ENCODE measurements at regions not wholly inside any gene's neighbourhood (a gene's known extent, or its start where the extent isn't known, plus 50 kb on each side); places are given as distances from the start of the nearest gene placed in this dataset.

DNA sequence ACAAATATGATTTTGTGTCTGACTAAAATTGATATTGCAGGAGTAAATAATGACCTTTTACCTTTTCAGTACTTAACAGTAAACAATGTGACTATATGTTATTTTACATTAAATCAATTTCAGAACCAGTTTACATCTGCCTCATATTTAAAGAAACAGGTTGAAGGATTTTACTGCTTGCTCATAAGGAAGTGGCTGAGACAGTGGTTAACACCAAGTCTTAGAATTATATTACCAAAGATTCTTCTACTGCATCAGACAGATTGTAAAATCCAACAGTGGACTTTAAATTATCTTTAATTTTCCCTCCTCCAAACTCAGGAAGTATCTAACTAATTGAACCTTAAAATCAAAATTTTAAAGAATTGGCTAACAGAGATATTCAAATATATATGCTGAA, 1929.9 kb downstream of the PCDH9 start:
- no peak overlapping the region for H3K4me3 ChIP-seq
- H3K36me3 ChIP-seq, result no peaks in the 10 kb centered on the region
- H3K9me3 ChIP-seq, result no peaks in the 10 kb centered on the region
- H3K4me1 ChIP-seq, result no peaks in the 10 kb centered on the region
- H3K27me3 ChIP-seq (ENCODE audit: low read depth), result no peaks in the 10 kb centered on the region
- intact Hi-C loops (cut with DNase I), result no loop called here
- TF ChIP-seq, protein P1, sequence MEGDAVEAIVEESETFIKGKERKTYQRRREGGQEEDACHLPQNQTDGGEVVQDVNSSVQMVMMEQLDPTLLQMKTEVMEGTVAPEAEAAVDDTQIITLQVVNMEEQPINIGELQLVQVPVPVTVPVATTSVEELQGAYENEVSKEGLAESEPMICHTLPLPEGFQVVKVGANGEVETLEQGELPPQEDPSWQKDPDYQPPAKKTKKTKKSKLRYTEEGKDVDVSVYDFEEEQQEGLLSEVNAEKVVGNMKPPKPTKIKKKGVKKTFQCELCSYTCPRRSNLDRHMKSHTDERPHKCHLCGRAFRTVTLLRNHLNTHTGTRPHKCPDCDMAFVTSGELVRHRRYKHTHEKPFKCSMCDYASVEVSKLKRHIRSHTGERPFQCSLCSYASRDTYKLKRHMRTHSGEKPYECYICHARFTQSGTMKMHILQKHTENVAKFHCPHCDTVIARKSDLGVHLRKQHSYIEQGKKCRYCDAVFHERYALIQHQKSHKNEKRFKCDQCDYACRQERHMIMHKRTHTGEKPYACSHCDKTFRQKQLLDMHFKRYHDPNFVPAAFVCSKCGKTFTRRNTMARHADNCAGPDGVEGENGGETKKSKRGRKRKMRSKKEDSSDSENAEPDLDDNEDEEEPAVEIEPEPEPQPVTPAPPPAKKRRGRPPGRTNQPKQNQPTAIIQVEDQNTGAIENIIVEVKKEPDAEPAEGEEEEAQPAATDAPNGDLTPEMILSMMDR (IDR thresholded peaks at IDR 0.05), result no peak
- H3K27ac ChIP-seq, result no peak overlapping the region
- DNase-seq (no peak), ATAC-seq (no peak)

DNA sequence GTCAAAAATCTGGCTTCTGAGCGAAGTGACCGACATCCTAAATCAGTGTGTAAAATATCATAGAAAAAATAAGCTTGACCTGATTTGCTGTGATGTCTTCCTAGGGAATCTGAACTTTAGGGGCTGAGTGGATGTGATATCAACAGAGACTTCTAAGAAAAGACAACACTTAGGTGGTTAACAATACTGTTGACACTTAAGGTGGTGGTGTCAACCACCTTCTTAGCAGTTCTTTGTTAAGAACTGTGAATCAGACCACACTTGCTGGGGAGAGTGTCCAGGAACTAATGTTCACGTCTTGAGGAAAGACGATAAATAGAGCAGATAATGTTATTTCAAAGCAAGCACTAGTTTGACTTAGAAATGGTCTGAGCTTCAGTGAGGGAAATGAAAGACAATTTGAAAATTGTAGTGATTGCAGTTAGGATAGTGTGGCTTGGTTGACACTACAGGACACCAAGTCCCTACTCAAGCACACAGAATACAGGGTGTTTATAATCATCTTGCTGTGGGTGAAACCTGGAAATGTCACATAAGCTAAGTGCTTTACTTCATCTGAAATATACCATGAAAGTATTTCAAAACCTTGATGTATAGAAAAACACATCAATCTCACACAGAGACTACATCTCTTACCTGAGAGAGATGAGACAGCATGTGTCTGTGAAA, 1936.5 kb downstream of the PCDH9 start:
- DNase-seq (no peak), ATAC-seq (no peak)
- Histone ChIP-seq H3K27ac (no peak overlapping the region), H3K36me3 (no peaks in the 10 kb centered on the region), H3K9me3 (no peaks in the 10 kb centered on the region), H3K27me3 (ENCODE audit: low read depth) (no peaks in the 10 kb centered on the region), H3K4me3 (no peak overlapping the region), H3K4me1 (no peaks in the 10 kb centered on the region)
- intact Hi-C loops (cut with DNase I), result no loop called here
- TF ChIP-seq, protein P1 (IDR thresholded peaks at IDR 0.05), result no peak

DNA sequence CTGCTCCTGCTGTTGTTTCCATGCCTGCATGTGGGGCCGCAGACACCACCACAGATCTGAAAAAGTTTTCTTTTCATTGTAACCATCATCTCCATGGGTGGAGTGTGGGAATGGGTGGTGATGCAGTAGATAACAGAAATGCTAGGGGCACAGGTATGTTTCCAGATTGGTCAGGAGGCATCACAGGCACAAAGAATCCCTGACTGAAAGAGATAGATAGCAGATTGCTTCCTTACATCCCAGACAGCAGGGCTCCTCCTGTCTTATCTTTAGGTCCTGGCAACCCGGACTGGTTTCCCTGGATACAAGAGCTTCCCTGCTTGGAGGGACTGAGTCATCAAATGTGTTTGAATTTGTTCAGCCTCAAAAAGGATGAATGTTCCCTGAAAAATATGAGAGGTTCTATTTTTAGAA, 1937.6 kb downstream of the PCDH9 start:
- no peak overlapping the region for H3K27ac ChIP-seq
- no peaks in the 10 kb centered on the region for H3K9me3 ChIP-seq
- intact Hi-C loops (cut with DNase I), result no loop called here
- no peaks in the 10 kb centered on the region for H3K4me1 ChIP-seq
- H3K27me3 ChIP-seq (ENCODE audit: low read depth), result no peaks in the 10 kb centered on the region
- no peaks in the 10 kb centered on the region for H3K36me3 ChIP-seq
- H3K4me3 ChIP-seq, result no peak overlapping the region
- DNase-seq (no peak), ATAC-seq (no peak)
- TF ChIP-seq, protein P1 (IDR thresholded peaks at IDR 0.05), result no peak

DNA sequence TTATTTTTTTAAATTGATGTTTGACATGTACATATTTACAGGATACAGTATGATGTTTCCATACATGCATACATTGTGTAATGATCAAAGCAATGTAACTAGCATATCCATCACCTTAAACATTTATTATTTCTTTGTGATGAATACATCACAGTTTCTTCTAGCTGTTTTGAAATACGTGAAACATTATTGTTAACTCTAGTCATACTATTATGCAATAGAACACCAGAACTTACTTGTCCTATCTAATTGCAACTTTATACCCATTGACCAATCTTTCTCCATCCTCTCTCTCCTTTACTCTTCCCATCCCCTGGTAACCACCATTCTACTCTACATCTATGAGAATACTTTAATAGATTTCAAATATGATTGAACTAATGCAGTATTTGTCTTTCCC, 1942.7 kb downstream of the PCDH9 start:
- Histone ChIP-seq H3K4me3 (no peak overlapping the region), H3K36me3 (no peaks in the 10 kb centered on the region), H3K9me3 (no peaks in the 10 kb centered on the region), H3K4me1 (no peaks in the 10 kb centered on the region), H3K27ac (no peak overlapping the region), H3K27me3 (ENCODE audit: low read depth) (no peaks in the 10 kb centered on the region)
- ATAC-seq, result no peak
- TF ChIP-seq, protein P1 (IDR thresholded peaks at IDR 0.05), result no peak
- intact Hi-C loops (cut with DNase I), result no loop called here
- DNase-seq, result no peak

DNA sequence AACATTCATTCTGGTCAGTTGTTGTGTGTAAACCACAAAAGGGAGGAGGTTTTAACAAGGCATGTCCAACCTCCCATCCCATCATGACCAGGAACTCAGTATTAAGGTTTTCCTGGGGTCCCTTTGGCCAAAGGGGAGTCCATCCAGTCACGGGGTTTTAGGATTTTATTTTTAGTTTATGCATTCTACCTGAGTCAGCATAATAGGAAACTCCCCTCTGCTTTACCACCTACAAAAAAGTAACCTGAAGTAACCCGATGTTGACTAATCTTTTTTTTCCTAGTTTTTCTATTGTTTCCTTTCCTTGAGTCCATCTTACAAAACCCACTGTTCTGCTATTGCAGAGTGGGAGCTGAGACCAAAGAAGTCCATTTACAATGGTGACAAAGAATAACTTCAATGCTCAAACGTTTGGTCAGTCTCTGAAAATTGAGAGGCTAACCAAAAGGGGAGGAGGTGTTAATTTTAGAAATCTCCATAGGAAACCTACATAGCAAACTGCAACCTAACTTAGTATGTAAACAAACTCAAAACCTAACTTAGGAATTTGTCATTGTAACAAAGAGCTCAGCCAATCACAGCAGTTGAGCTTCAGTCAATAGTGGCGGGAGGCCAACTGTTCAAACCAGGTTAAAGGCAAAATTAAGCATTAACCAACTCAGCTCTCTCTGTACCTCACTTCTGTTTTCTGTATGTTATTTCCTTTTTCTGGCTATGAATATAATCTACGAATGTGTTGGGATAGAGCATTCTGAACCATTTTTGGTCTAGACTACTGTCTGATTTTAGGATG, 1954.1 kb downstream of the PCDH9 start:
- TF ChIP-seq, protein P1 (IDR thresholded peaks at IDR 0.05), result no peak
- intact Hi-C loops (cut with DNase I), result no loop called here
- ATAC-seq (no peak), DNase-seq (no peak)
- H3K4me1 ChIP-seq, result no peaks in the 10 kb centered on the region
- H3K36me3 ChIP-seq, result no peaks in the 10 kb centered on the region
- no peak overlapping the region for H3K27ac ChIP-seq
- no peaks in the 10 kb centered on the region for H3K27me3 ChIP-seq (ENCODE audit: low read depth)
- peaks cover 18% of the 10 kb centered on the region for H3K9me3 ChIP-seq
- no peak overlapping the region for H3K4me3 ChIP-seq

All from lower lobe of right lung (tissue), 2 donors.